HCT116 (cell line): ENCODE measurements at regions not wholly inside any gene's neighbourhood (a gene's known extent, or its start where the extent isn't known, plus 50 kb on each side); places are given as distances from the start of the nearest gene placed in this dataset.

ENCODE experiments used
- EZH2 ChIP-seq: fragments of 200-600 bp; sonication (generic); IDR thresholded peaks from 2 replicates; pipeline ENCODE4 v1.6.1; 2017; ENCODE audit warnings: antibody characterized with exemption, mixed run types
- EZH2phosphoT487 ChIP-seq: fragments of 200-600 bp; IDR thresholded peaks from 2 replicates; pipeline ENCODE4 v1.6.1; 2018; ENCODE audit warnings: antibody characterized with exemption, borderline replicate concordance
- JUND ChIP-seq: IDR thresholded peaks from 2 replicates; pipeline ENCODE4 v1.6.1; 2012
- POLR2A ChIP-seq: IDR thresholded peaks from 2 replicates; pipeline ENCODE4 v1.7.0; 2011; ENCODE audit warnings: borderline replicate concordance; ENCODE audit not compliant: insufficient read depth, insufficient read length; ENCODE audit errors: extremely low read depth
- POLR2AphosphoS5 ChIP-seq: IDR thresholded peaks from 2 replicates; pipeline ENCODE4 v1.6.1; 2011; ENCODE audit warnings: mild to moderate bottlenecking, low read depth, low read length, moderate library complexity
- RAD21 ChIP-seq: IDR thresholded peaks from 2 replicates; pipeline ENCODE4 v1.6.1; 2012; ENCODE audit warnings: low read depth, mild to moderate bottlenecking
- SIN3A ChIP-seq: IDR thresholded peaks from 2 replicates; pipeline ENCODE4 v1.6.1; 2012; ENCODE audit warnings: low read depth
- SP1 ChIP-seq: IDR thresholded peaks from 2 replicates; pipeline ENCODE4 v1.6.1; 2012; ENCODE audit warnings: low read depth
- ZFX ChIP-seq: fragments of 450-650 bp; IDR thresholded peaks from 2 replicates; pipeline ENCODE4 v1.6.1; 2017
- ZNF274 ChIP-seq: fragments of 200-500 bp; sonication (Bioruptor generic); IDR thresholded peaks from 2 replicates; pipeline ENCODE4 v1.6.1; 2014; ENCODE audit warnings: mild to moderate bottlenecking, low read depth, low read length, inconsistent platforms
- TF ChIP-seq, protein P1 (sequence below), 3 experiments: fragments of 200-600 bp in 1 of 3; sonication (generic) in 1 of 3; IDR thresholded peaks in 2 of 3; conservative IDR thresholded peaks in 1 of 3; 2 replicates each; pipeline ENCODE4 v1.5.1; 2012 to 2017; ENCODE audit warnings: low read depth in 2 of 3, low read length in 2 of 3, antibody characterized with exemption in 1 of 3, borderline replicate concordance in 1 of 3, control low read depth in 1 of 3, mild to moderate bottlenecking in 1 of 3, mixed read lengths in 1 of 3, mixed run types in 1 of 3, moderate library complexity in 1 of 3; ENCODE audit not compliant: insufficient read depth in 1 of 3
- TF ChIP-seq, protein P2 (sequence below): IDR thresholded peaks from 2 replicates; pipeline ENCODE4 v1.6.1; 2012

DNA sequence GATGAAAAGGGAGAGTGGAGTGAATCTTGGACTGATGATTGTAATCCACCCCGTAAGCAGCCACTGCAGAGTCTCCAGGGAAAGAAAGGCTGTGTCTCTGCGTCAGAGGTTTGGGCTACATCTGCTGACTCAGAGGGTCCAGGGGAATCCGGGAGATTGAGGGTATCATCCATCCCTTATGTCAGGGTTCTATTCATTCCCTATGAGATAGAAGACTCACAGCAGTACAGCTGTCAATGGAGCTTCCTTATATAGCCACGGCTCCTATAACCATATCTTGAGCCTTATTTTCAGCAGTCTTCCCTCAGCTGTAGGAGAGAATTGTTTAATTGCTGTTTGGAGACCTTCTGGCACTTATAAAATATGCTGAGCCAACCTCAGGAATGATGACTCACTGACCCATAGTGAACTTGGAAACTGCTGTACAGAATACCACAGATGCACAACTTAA lies 558.2 kb upstream of the PFKP start:
- TF ChIP-seq POLR2AphosphoS5 (no peak), EZH2 (no peak), ZNF274 (no peak), EZH2phosphoT487 (no peak), POLR2A (no peak), SIN3A (no peak), RAD21 (no peak), JUND (no peak), SP1 (no peak), ZFX (no peak)
- TF ChIP-seq, protein P1, sequence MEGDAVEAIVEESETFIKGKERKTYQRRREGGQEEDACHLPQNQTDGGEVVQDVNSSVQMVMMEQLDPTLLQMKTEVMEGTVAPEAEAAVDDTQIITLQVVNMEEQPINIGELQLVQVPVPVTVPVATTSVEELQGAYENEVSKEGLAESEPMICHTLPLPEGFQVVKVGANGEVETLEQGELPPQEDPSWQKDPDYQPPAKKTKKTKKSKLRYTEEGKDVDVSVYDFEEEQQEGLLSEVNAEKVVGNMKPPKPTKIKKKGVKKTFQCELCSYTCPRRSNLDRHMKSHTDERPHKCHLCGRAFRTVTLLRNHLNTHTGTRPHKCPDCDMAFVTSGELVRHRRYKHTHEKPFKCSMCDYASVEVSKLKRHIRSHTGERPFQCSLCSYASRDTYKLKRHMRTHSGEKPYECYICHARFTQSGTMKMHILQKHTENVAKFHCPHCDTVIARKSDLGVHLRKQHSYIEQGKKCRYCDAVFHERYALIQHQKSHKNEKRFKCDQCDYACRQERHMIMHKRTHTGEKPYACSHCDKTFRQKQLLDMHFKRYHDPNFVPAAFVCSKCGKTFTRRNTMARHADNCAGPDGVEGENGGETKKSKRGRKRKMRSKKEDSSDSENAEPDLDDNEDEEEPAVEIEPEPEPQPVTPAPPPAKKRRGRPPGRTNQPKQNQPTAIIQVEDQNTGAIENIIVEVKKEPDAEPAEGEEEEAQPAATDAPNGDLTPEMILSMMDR (IDR thresholded peaks at IDR 0.05 in 2 of 3, conservative IDR thresholded peaks at IDR 0.05 in 1 of 3; ENCODE audit: borderline replicate concordance in 1 of 3, insufficient read depth in 1 of 3, low read depth in 2 of 3, low read length in 2 of 3): no peak
- TF ChIP-seq, protein P2, sequence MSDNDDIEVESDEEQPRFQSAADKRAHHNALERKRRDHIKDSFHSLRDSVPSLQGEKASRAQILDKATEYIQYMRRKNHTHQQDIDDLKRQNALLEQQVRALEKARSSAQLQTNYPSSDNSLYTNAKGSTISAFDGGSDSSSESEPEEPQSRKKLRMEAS: no peak
